GM12865 (cell line): ENCODE measurements at regions not wholly inside any gene's neighbourhood (a gene's known extent, or its start where the extent isn't known, plus 50 kb on each side); places are given as distances from the start of the nearest gene placed in this dataset.
A peak's percentile ranks its signal among the peaks of the same experiment; 100 is the strongest.
"Not testable (repeated sequence)": the region's sequence is repeated elsewhere in the genome, so short reads cannot be mapped to it uniquely, and the experiment has no call there.

Source experiments
- DNase-seq: peaks from one replicate; pipeline ENCODE4 v3.0.0; 2010; ENCODE audit warnings: low read depth
- H3K4me3 ChIP-seq: 2 replicates; pipeline ENCODE4 v1.5.1; 2011; ENCODE audit warnings: mild to moderate bottlenecking, low read depth, low read length, control low read depth
- TF ChIP-seq, protein P1 (sequence below): IDR thresholded peaks from 2 replicates; pipeline ENCODE4 v1.5.1; 2011; ENCODE audit warnings: low read length, control low read depth, low read depth, inconsistent platforms; ENCODE audit not compliant: insufficient read depth; ENCODE audit errors: missing control alignments

DNA sequence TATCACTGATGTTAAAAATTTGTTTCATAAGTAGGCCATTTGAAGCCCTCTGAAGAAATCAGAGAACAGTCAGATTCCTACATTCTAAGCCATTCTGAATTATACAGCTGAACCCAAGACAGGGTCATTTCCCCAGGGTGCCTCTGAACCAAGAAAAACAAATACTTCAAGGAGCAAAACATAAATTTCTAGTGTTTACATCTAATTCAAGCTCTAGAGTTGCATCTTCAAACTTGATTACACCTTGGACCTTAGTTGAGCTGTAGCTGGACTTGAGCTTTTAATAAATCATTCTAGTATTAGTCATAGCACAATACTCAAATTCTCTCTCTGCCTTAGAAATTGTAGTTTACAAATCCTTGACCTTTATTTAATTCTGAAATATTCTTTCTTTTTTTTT, 87.6 kb upstream of the IL15 start:
- no peak for DNase-seq
- TF ChIP-seq, protein P1, sequence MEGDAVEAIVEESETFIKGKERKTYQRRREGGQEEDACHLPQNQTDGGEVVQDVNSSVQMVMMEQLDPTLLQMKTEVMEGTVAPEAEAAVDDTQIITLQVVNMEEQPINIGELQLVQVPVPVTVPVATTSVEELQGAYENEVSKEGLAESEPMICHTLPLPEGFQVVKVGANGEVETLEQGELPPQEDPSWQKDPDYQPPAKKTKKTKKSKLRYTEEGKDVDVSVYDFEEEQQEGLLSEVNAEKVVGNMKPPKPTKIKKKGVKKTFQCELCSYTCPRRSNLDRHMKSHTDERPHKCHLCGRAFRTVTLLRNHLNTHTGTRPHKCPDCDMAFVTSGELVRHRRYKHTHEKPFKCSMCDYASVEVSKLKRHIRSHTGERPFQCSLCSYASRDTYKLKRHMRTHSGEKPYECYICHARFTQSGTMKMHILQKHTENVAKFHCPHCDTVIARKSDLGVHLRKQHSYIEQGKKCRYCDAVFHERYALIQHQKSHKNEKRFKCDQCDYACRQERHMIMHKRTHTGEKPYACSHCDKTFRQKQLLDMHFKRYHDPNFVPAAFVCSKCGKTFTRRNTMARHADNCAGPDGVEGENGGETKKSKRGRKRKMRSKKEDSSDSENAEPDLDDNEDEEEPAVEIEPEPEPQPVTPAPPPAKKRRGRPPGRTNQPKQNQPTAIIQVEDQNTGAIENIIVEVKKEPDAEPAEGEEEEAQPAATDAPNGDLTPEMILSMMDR, result no peak

DNA sequence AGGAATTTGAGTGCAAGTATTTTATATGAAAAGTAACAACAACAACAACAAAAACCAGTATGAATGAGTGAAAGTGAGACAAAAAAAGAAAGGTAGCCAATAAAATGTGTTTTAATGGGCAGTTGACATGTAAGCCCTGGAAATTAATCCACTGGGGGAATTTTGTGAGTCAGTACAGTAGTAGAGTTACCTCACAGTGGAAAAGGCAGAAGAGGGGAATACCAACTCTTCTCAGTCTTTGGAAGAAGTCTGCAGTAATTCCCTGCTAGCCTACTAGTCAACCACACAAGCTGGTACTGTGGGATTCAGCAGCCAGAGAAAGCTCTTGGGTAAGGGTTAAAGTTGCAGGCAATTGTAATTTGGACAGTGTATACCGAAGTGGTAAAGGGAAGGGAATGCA, 76.3 kb upstream of the IL15 start:
- TF ChIP-seq, protein P1, result no peak
- DNase-seq, result peak; percentile 59
- H3K4me3 ChIP-seq, result no peak overlapping the region

More for the DNA sequence above, 87.6 kb upstream of the IL15 start:
- H3K4me3 ChIP-seq, result no peak overlapping the region

DNA sequence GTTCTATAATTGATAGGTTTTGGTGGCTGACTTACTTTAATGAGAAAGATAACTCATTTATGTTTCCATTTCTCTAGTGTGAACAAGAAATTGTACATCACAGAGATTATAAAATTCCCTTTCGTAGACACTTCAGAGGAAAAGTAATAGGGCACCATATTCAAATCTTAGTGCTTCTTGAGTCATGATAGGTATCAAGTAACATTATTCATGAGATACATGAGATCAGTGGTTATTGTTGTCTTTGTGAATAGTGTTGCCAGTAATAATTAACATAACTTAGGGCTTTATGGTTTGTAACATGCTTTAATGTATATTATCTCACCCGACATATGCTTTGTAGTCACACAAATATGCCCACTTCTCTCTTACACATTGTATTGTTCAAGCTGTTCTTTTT, 73.7 kb upstream of the IL15 start:
- TF ChIP-seq, protein P1, result no peak
- no peak for DNase-seq
- H3K4me3 ChIP-seq, result no peak overlapping the region

DNA sequence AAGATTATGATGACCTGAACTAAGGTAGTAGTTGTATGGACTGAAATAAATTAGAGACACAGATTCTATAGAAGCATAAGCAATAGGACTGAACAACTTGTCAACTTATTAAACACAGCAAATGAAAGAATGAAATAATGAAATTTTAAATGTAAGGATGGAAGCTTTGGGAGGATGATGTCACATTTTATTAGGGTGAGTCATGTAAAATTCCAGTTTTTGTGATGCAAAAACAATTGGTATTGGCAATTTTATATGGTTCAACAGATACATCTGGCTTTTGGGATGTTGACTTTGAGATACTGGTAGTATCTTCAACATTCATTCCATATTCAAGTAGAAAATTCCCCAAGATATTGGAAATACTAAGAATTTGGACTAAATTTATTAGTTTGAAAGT, 72.7 kb upstream of the IL15 start:
- TF ChIP-seq, protein P1, result no peak
- no peak for DNase-seq
- H3K4me3 ChIP-seq, result no peak overlapping the region

DNA sequence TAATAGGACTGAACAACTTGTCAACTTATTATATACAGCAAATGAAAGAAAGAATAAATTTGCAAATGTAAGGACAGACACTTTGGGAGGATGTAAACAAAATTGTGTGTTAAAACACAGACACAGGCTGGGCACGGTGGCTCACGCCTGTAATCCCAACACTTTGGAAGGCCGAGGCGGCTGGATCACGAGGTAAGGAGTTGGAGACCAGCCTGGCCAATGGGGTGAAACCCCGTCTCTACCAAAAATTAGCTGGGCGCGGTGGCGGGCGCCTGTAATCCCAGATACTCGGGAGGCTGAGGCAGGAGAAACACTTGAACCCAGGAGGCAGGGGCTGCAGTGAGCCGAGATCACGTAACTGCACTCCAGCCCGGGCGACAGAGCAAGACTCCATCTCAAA, 71.4 kb upstream of the IL15 start:
- DNase-seq, H3K4me3 ChIP-seq: not testable (repeated sequence)

DNA sequence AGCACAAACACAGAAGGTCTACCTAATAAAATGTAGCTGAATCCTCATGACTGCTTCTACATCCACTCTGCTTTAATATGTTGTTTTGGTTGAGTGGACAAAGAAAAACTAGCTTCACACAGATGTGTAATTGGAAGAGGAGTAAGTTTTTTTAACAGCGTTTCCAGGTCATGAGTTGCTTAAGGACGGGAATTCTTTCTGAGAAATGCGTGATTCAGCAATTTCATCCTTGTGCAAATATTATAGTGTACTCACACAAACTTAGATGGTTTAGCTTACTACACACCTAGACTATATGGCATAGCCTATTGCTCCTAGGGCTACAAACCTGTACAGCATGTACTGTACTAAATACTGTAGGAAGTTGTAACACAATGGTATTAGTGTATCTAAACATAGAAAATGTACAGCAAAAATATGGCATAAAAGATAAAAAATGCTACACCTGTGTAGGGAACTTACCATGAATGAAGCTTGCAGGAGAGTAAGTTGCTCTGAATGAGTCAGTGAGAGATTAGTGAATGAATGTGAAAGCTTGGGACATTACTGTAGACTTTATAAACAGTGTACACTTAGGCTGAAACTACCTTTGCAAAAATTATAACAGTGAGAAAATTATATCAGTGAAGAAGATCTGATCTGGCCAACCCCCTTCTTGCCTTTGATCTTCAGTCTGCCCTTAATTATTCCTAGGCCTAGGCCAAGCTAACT, 70.8 kb upstream of the IL15 start:
- TF ChIP-seq, protein P1, result no peak
- no peak for DNase-seq
- H3K4me3 ChIP-seq, result no peak overlapping the region

DNA sequence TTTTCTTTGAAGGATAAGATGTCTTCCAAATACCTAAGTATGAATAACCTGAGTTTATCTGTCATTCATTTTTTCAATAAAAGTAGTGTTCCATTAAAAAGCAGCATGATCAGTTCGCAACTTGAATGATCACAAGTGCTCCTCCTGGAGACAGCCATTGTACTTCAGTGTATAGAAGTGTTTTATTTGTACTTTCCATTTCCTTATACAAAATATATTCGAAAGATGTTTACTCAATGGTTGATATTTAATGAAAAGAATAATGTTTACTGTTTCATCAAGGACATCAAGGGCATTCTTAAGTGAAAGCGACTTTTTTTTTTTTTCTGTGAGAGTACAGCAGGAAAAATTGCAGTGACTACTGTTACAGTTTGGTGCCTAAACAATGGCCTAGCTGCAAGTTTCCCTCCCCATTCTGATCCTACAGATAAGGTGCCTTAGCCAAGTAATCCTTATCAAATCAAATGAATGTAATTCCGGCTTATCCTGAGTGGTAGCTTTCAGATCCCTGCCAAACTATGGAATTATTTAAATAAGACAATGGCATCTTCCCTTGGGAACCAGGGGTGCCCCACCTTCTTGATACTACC, 69.0 kb upstream of the IL15 start:
- H3K4me3 ChIP-seq, result no peak overlapping the region
- no peak for DNase-seq
- TF ChIP-seq, protein P1, result no peak
